RWPE1 (cell line): ENCODE measurements at regions not wholly inside any gene's neighbourhood (a gene's known extent, or its start where the extent isn't known, plus 50 kb on each side); places are given as distances from the start of the nearest gene placed in this dataset.

Experiments used
- CTCF ChIA-PET: fragments of 350-600 bp; sonication (Branson Sonifier 250); formaldehyde crosslinking; extraction: SDS; loops from one replicate; lab custom pipeline; 2021; lab: Yijun Ruan, JAX
- POLR2A ChIA-PET: fragments of 400-600 bp; formaldehyde crosslinking; extraction: SDS; loops from one replicate; lab custom pipeline; 2020; ENCODE audit warnings: antibody characterized with exemption; ENCODE audit not compliant: low non-redundant PET; lab: Yijun Ruan, JAX
- DNase-seq: peaks from one replicate; pipeline ENCODE4 v3.0.0; 2012; ENCODE audit warnings: low spot score
- H3K27ac ChIP-seq: fragments of 450-650 bp; 2 replicates; pipeline ENCODE4 v1.5.1; 2017
- TF ChIP-seq, protein P1 (sequence below): fragments of 450-650 bp; conservative IDR thresholded peaks from 2 replicates; pipeline ENCODE4 v1.5.1; 2017; ENCODE audit warnings: low read depth, mild to moderate bottlenecking

DNA sequence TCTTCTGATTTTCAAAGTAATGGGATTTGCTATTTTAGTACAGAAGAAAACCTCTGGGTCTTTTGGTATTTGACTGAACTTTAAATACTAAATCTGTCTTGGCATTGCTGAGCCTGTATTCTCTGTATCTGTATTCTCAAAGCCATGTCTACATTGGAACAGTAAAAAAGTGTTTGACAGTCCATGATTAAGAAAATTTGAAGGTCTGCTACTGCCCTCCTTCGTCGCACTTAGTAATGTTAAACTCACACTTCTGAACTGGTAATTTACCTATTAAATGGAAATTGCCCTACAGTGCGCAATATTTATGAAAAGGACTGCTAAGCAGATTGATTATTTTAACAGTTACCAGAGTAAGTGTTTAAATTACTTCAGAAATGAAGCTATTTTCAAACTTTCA lies 165.7 kb upstream of the SMC2 start:
- no peak overlapping the region for H3K27ac ChIP-seq
- DNase-seq, result no peak
- POLR2A ChIA-PET, result no interaction called here
- CTCF ChIA-PET, result no interaction called here
- TF ChIP-seq, protein P1, sequence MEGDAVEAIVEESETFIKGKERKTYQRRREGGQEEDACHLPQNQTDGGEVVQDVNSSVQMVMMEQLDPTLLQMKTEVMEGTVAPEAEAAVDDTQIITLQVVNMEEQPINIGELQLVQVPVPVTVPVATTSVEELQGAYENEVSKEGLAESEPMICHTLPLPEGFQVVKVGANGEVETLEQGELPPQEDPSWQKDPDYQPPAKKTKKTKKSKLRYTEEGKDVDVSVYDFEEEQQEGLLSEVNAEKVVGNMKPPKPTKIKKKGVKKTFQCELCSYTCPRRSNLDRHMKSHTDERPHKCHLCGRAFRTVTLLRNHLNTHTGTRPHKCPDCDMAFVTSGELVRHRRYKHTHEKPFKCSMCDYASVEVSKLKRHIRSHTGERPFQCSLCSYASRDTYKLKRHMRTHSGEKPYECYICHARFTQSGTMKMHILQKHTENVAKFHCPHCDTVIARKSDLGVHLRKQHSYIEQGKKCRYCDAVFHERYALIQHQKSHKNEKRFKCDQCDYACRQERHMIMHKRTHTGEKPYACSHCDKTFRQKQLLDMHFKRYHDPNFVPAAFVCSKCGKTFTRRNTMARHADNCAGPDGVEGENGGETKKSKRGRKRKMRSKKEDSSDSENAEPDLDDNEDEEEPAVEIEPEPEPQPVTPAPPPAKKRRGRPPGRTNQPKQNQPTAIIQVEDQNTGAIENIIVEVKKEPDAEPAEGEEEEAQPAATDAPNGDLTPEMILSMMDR, result no peak

GRCh38 chr9:103941104-103941503 lies 153.0 kb upstream of the SMC2 start:
- DNase-seq, result no peak
- TF ChIP-seq, protein P1, result no peak
- no peak overlapping the region for H3K27ac ChIP-seq
- POLR2A ChIA-PET, result no interaction called here
- CTCF ChIA-PET, result no interaction called here

- no peak for DNase-seq
- TF ChIP-seq, protein P1, result no peak
- CTCF ChIA-PET, result no interaction called here
- no peak overlapping the region for H3K27ac ChIP-seq
- POLR2A ChIA-PET, result no interaction called here
These were observed 151.9 kb upstream of the SMC2 start for GRCh38 chr9:103942200-103942599.

DNA sequence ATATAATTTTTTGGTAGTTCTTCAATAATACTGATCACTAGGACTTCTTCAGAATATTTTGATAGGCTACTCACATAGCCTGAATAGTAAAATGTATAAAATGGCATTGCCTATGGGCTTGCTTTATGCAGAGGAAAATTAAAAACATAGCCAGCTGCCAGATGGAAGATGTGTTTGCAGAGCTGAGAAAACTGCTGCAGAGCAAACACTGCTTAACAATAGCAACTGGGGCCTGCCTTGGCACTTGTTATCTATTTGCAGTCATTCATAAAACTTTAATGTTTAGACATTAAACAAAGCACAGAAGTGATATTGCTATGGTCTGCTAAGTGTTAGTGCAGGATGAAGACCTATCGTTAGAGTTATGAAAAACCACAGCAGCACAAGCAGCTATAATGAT lies 151.5 kb upstream of the SMC2 start:
- TF ChIP-seq, protein P1, result no peak
- ChIA-PET POLR2A (no interaction called here), CTCF (interaction anchor here (0.5 kb wide), 1 partner anchor 1025 kb away, joined by 5 read pairs; no protein-coding TSS in a partner anchor)
- no peak overlapping the region for H3K27ac ChIP-seq
- no peak for DNase-seq

- POLR2A ChIA-PET, result no interaction called here
- CTCF ChIA-PET, result no interaction called here
- no peak for DNase-seq
- TF ChIP-seq, protein P1, result no peak
- H3K27ac ChIP-seq, result no peak overlapping the region
These were observed 145.0 kb upstream of the SMC2 start for GRCh38 chr9:103949096-103949495.

- ChIA-PET CTCF (no interaction called here), POLR2A (no interaction called here)
- TF ChIP-seq, protein P1, result no peak
- DNase-seq, result no peak
- no peak overlapping the region for H3K27ac ChIP-seq
These were observed 116.9 kb upstream of the SMC2 start for GRCh38 chr9:103977163-103977562.

- no peak for DNase-seq
- TF ChIP-seq, protein P1, result no peak
- ChIA-PET POLR2A (no interaction called here), CTCF (no interaction called here)
- no peak overlapping the region for H3K27ac ChIP-seq
These were observed 115.7 kb upstream of the SMC2 start for GRCh38 chr9:103978396-103978795.
